Chondrocyte (in vitro differentiated cells): ENCODE measurements at regions not wholly inside any gene's neighbourhood (a gene's known extent, or its start where the extent isn't known, plus 50 kb on each side); places are given as distances from the start of the nearest gene placed in this dataset.

Experiments
- DNase-seq: peaks from one replicate; pipeline ENCODE4 v3.0.0; 2021; ENCODE audit warnings: mixed read lengths, low spot score
- H3K27ac Mint-ChIP-seq: one replicate; pipeline ENCODE4 v1.8.0; 2021; ENCODE audit warnings: mild to moderate bottlenecking, moderate library complexity, mixed read lengths; ENCODE audit not compliant: unreplicated experiment
- H3K27me3 Mint-ChIP-seq: 2 replicates; pipeline ENCODE4 v1.8.0; 2021; ENCODE audit warnings: low read depth, mixed read lengths
- H3K36me3 Mint-ChIP-seq: 2 replicates; pipeline ENCODE4 v1.8.0; 2021; ENCODE audit warnings: low read depth, mixed read lengths
- H3K4me1 Mint-ChIP-seq: 2 replicates; pipeline ENCODE4 v1.8.0; 2021; ENCODE audit warnings: low read depth, mild to moderate bottlenecking, mixed read lengths
- H3K4me3 Mint-ChIP-seq: one replicate; pipeline ENCODE4 v1.8.0; 2021; ENCODE audit warnings: mild to moderate bottlenecking, moderate library complexity, mixed read lengths; ENCODE audit not compliant: unreplicated experiment
- H3K9me3 Mint-ChIP-seq: 2 replicates; pipeline ENCODE4 v1.8.0; 2021; ENCODE audit warnings: low read depth, mixed read lengths
- TF ChIP-seq, protein P1 (sequence below): fragments of 200-600 bp; sonication (generic); IDR thresholded peaks from 2 replicates; pipeline ENCODE4 v1.5.0; 2021; ENCODE audit warnings: antibody characterized with exemption, mild to moderate bottlenecking, moderate library complexity

DNA sequence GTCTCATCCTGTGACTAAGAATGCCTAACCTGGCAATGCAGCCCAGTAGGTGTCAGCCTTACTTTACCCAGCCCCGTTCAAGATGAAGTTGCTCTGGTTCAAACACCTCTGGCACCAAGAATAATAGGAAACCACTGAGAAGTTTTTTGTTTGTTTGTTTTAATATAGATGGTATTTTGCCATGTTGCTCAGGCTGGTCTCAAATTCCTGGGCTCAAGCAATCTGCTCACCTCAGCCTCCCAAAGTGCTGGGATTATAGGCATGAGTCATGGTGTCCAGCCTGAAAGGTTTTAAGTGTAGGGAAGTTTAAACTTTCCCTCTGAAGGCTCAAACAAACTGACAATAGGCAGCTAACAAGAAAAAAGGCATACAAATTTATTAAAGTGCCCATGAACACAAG is 51.2 kb upstream of the ABCC4 start:
- Mint-ChIP-seq H3K27ac (no peak overlapping the region), H3K4me1 (peaks cover 6% of the 10 kb centered on the region), H3K4me3 (no peak overlapping the region), H3K27me3 (peaks cover 4% of the 10 kb centered on the region), H3K9me3 (no peaks in the 10 kb centered on the region), H3K36me3 (no peaks in the 10 kb centered on the region)
- DNase-seq = no peak
- TF ChIP-seq, protein P1, sequence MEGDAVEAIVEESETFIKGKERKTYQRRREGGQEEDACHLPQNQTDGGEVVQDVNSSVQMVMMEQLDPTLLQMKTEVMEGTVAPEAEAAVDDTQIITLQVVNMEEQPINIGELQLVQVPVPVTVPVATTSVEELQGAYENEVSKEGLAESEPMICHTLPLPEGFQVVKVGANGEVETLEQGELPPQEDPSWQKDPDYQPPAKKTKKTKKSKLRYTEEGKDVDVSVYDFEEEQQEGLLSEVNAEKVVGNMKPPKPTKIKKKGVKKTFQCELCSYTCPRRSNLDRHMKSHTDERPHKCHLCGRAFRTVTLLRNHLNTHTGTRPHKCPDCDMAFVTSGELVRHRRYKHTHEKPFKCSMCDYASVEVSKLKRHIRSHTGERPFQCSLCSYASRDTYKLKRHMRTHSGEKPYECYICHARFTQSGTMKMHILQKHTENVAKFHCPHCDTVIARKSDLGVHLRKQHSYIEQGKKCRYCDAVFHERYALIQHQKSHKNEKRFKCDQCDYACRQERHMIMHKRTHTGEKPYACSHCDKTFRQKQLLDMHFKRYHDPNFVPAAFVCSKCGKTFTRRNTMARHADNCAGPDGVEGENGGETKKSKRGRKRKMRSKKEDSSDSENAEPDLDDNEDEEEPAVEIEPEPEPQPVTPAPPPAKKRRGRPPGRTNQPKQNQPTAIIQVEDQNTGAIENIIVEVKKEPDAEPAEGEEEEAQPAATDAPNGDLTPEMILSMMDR = no peak

DNA sequence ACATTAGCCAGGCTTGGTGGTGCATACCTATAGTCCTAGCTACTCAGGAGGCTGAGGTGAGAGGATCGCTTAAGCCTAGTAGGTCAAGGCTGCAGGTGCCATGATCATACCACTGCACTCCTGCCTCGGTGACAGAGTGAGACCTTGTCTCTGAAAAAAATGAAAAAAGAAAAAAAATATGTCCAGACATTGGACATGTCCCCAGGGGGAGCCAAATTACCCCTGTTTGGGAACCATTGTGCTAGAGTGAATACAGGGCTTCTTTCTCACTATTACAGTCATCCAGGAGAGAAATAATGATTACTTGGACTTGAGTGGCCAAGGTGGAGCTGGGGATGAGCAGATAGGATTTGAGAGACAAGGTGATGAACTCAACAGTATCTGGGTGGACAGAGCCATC is 52.9 kb upstream of the ABCC4 start:
- Mint-ChIP-seq H3K9me3 (no peaks in the 10 kb centered on the region), H3K36me3 (no peaks in the 10 kb centered on the region), H3K4me1 (peaks cover 6% of the 10 kb centered on the region), H3K4me3 (no peak overlapping the region), H3K27ac (no peak overlapping the region), H3K27me3 (peaks cover 4% of the 10 kb centered on the region)
- no peak for DNase-seq
- TF ChIP-seq, protein P1 = no peak

DNA sequence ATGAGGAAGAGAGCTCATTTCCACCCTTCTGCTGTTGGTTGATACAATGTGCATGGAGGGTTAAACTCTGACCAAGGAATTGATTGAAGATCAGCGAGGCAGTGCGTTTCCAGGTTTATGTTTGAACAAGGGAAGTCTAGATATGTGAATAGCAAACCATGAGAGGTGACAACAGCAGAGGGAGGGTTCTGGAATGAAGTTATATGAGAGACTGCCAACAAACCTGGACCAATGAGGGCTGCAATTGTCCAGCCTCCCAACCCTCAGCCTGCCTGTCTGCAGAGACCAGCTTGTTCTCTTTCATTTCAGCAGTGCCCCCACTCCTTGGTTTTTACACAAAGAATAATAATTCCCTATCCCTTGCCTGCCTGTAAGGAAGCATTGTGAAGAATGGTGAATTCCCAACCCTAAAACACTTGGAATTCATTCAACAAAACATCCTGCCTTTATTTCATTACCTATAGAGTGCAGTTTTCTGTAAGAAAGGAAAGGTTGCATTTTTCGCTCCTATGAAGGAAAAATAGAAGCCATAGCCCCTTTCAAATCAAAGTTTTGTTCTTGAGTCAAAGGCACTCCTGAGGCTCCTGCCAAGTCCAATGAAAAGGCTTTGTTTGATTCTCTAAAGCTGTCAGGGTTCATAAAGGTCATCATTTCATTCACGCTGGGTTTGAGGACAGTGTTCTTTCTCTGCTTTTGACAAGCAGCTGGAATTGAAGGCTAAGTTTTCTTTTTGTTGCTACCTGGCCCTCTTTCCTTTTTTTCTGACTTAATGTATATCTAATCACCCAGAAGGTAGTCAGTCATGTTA is 53.6 kb upstream of the ABCC4 start:
- no peaks in the 10 kb centered on the region for H3K9me3 Mint-ChIP-seq
- no peaks in the 10 kb centered on the region for H3K36me3 Mint-ChIP-seq
- no peak for DNase-seq
- H3K4me3 Mint-ChIP-seq = no peak overlapping the region
- H3K27me3 Mint-ChIP-seq = peaks cover 4% of the 10 kb centered on the region
- TF ChIP-seq, protein P1 = no peak
- peaks cover 6% of the 10 kb centered on the region for H3K4me1 Mint-ChIP-seq
- H3K27ac Mint-ChIP-seq = no peak overlapping the region

DNA sequence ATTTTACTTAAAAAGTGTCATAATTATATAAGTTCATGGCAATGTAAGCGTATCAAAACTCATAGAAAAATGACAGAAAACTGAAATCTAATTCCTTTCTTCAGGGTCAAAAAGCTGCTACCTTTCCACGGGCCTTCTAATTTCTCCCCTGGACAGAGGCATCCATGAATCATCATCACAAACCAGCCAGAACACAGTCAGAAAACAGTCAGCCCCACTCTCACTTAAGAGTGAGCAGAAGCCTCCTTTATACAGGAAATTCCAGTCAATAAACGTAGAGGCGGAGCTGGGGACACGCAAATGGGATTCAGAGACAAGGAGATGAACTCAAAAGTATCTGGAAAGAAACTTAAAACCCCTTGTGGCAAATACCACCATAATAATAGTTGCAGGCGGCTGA is 54.2 kb upstream of the ABCC4 start:
- Mint-ChIP-seq H3K27me3 (peaks cover 4% of the 10 kb centered on the region), H3K4me3 (no peak overlapping the region), H3K36me3 (no peaks in the 10 kb centered on the region), H3K27ac (no peak overlapping the region), H3K9me3 (no peaks in the 10 kb centered on the region), H3K4me1 (peaks cover 6% of the 10 kb centered on the region)
- DNase-seq = no peak
- TF ChIP-seq, protein P1 = no peak

DNA sequence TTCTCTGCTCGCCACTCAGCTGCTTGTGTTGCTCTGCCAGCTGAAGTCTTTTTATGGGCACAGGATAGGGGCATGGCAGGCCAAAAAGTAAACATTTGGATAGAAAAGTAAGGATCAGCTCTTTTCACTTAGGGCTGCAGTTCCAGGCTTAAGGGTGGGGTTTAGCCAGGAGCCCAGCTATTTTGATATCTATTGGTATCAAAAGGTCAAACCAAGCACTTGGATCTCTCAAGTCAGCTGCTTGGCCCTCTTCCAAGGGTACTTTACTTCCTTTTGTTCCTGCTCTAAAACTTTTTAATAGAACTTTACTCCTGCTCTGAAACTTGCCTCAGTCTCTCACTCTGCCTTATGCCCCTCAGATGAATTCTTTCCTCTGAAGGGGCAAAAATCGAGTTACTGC is 55.7 kb upstream of the ABCC4 start:
- Mint-ChIP-seq H3K27ac (no peak overlapping the region), H3K36me3 (no peaks in the 10 kb centered on the region), H3K4me3 (no peak overlapping the region), H3K9me3 (no peaks in the 10 kb centered on the region), H3K4me1 (peaks cover 6% of the 10 kb centered on the region), H3K27me3 (peaks cover under 1% of the 10 kb centered on the region)
- TF ChIP-seq, protein P1 = no peak
- DNase-seq = no peak
